PC-3 (cell line): ENCODE measurements at regions not wholly inside any gene's neighbourhood (a gene's known extent, or its start where the extent isn't known, plus 50 kb on each side); places are given as distances from the start of the nearest gene placed in this dataset.

ENCODE experiments used
- EZH2phosphoT487 ChIP-seq: fragments of 300-600 bp; sonication (generic); IDR thresholded peaks from 2 replicates; pipeline ENCODE4 v1.6.1; 2018; ENCODE audit warnings: mild to moderate bottlenecking, antibody characterized with exemption, low read length, borderline replicate concordance
- TF ChIP-seq, protein P1 (sequence below): fragments of 300-600 bp; sonication (generic); conservative IDR thresholded peaks from 2 replicates; pipeline ENCODE4 v1.5.1; 2017; ENCODE audit warnings: antibody characterized with exemption, low read depth, mild to moderate bottlenecking, low read length

DNA sequence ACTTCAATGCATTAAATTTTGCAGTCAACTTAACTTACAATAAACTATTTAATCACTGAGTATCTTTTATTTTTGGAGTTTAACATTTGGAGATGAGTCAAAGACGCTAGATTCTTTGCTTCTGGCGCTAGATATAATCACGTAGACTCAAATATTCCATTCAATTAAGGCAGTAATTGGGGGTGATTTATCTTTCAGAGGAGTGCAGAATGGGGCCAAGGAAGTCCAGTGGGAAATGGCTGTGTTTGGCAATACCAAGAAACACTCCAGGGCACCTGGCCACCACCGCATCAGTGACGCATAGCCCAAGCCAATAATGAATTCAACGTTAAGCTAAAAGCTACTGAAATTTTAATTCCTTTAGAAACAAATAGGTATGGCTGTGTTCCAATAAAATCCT is 81.2 kb downstream of the PHAX start:
- TF ChIP-seq, protein P1, sequence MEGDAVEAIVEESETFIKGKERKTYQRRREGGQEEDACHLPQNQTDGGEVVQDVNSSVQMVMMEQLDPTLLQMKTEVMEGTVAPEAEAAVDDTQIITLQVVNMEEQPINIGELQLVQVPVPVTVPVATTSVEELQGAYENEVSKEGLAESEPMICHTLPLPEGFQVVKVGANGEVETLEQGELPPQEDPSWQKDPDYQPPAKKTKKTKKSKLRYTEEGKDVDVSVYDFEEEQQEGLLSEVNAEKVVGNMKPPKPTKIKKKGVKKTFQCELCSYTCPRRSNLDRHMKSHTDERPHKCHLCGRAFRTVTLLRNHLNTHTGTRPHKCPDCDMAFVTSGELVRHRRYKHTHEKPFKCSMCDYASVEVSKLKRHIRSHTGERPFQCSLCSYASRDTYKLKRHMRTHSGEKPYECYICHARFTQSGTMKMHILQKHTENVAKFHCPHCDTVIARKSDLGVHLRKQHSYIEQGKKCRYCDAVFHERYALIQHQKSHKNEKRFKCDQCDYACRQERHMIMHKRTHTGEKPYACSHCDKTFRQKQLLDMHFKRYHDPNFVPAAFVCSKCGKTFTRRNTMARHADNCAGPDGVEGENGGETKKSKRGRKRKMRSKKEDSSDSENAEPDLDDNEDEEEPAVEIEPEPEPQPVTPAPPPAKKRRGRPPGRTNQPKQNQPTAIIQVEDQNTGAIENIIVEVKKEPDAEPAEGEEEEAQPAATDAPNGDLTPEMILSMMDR, result no peak
- TF ChIP-seq EZH2phosphoT487, result no peak
